Gastrocnemius medialis (tissue), 4 donors: ENCODE measurements at regions not wholly inside any gene's neighbourhood (a gene's known extent, or its start where the extent isn't known, plus 50 kb on each side); places are given as distances from the start of the nearest gene placed in this dataset.

ENCODE experiments used
- ATAC-seq, 2 donors: fragments of 150-250 bp; one replicate each; pipeline ENCODE4 v1.9.1; 2016
- DNase-seq, 2 donors: peaks; one replicate each; pipeline ENCODE4 v3.0.0-alpha.2; 2019
- H3K27ac ChIP-seq, 4 donors: fragments of 200-600 bp; sonication (generic); 1 replicate in 1 of 4; 2 replicates in 3 of 4; pipeline ENCODE4 v1.5.1; 2016 to 2018; ENCODE audit warnings: mild to moderate bottlenecking in 2 of 4, moderate library complexity in 1 of 4
- H3K27me3 ChIP-seq, 3 donors: fragments of 200-600 bp; sonication (generic) in 2 of 3; 1 replicate in 1 of 3; 2 replicates in 2 of 3; pipeline versions ENCODE4 v1.5.1 to v1.6.0; 2016 to 2019; ENCODE audit warnings: mild to moderate bottlenecking in 1 of 3, moderate library complexity in 1 of 3
- H3K36me3 ChIP-seq, 2 donors: fragments of 200-600 bp; sonication (generic) in 1 of 2; one replicate each; pipeline ENCODE4 v1.5.1; 2017 to 2018
- H3K4me1 ChIP-seq, 2 donors: fragments of 200-600 bp; sonication (generic) in 1 of 2; one replicate each; pipeline ENCODE4 v1.5.1; 2016 to 2017; ENCODE audit warnings: mild to moderate bottlenecking in 2 of 2
- H3K4me3 ChIP-seq, 4 donors: fragments of 200-600 bp; sonication (generic) in 3 of 4; 1 replicate in 1 of 4; 2 replicates in 3 of 4; pipeline ENCODE4 v1.5.1; 2016 to 2019; ENCODE audit warnings: mild to moderate bottlenecking in 2 of 4
- H3K9me3 ChIP-seq, 3 donors: fragments of 200-600 bp; sonication (generic) in 2 of 3; 1 replicate in 1 of 3; 2 replicates in 2 of 3; pipeline ENCODE4 v1.5.1; 2016 to 2019
- POLR2A ChIP-seq, 2 donors: fragments of 450-650 bp; IDR thresholded peaks; one replicate each; pipeline ENCODE4 v1.6.1; 2017; ENCODE audit warnings: antibody characterized with exemption in 2 of 2, mild to moderate bottlenecking in 2 of 2, moderate library complexity in 2 of 2
- in situ Hi-C, 4 donors: fragments of 200-750 bp; cut with MboI; loops; one replicate each; pipeline versions ENCODE4 v1.15.0 to v1.8.0; 2017; ENCODE audit warnings: low sequenced_read_pairs in 4 of 4
- intact Hi-C: fragments of 100-400 bp; cut with DNase I; formaldehyde crosslinking; loops from one replicate; pipeline ENCODE4 v1.15.1; 2023; ENCODE audit warnings: low total_unique reads
- TF ChIP-seq, protein P1 (sequence below), 5 experiments: fragments of 450-650 bp in 3 of 5; fragments of 200-600 bp in 2 of 5; sonication (generic) in 2 of 5; IDR thresholded peaks in 4 of 5; conservative IDR thresholded peaks in 1 of 5; 1 replicate in 4 of 5; 2 replicates in 1 of 5; pipeline ENCODE4 v1.5.1; 2016 to 2019; ENCODE audit warnings: antibody characterized with exemption in 5 of 5, mild to moderate bottlenecking in 3 of 5, moderate library complexity in 3 of 5

DNA sequence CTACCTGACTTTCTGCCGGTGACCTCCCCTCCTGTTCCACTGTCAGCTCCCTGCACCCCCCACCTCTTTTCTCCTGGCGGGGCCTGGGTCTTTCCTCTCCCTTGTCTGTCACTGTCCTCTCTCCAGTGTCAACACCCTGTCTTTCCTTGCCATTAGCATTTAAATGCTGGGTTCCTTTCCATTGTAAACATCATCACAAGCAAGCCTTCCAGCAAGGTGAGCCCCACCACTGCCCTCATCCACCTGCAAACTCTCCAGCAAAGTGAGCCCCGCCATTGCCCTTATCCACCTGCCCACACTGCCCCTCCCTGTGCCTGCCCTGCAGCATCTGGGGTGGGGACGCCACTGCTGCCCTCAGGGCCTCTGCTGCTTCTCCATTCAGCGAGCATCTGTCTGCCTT, 195.0 kb downstream of the ENGASE start:
- in situ Hi-C loops, result no loop called here
- TF ChIP-seq, protein P1, sequence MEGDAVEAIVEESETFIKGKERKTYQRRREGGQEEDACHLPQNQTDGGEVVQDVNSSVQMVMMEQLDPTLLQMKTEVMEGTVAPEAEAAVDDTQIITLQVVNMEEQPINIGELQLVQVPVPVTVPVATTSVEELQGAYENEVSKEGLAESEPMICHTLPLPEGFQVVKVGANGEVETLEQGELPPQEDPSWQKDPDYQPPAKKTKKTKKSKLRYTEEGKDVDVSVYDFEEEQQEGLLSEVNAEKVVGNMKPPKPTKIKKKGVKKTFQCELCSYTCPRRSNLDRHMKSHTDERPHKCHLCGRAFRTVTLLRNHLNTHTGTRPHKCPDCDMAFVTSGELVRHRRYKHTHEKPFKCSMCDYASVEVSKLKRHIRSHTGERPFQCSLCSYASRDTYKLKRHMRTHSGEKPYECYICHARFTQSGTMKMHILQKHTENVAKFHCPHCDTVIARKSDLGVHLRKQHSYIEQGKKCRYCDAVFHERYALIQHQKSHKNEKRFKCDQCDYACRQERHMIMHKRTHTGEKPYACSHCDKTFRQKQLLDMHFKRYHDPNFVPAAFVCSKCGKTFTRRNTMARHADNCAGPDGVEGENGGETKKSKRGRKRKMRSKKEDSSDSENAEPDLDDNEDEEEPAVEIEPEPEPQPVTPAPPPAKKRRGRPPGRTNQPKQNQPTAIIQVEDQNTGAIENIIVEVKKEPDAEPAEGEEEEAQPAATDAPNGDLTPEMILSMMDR (IDR thresholded peaks at IDR 0.05 in 4 of 5, conservative IDR thresholded peaks at IDR 0.05 in 1 of 5), result no peak
- TF ChIP-seq POLR2A (IDR thresholded peaks at IDR 0.05), result no peak
- Histone ChIP-seq H3K4me1 (no peaks in the 10 kb centered on the region), H3K4me3 (no peak overlapping the region), H3K36me3 (no peaks in the 10 kb centered on the region), H3K27ac (no peak overlapping the region), H3K9me3 (no peaks in the 10 kb centered on the region), H3K27me3 (peaks cover 28 to 31% (median 30%) of the 10 kb centered on the region in 3 donors)
- intact Hi-C loops, result no loop called here
- no peak for ATAC-seq
- no peak for DNase-seq

DNA sequence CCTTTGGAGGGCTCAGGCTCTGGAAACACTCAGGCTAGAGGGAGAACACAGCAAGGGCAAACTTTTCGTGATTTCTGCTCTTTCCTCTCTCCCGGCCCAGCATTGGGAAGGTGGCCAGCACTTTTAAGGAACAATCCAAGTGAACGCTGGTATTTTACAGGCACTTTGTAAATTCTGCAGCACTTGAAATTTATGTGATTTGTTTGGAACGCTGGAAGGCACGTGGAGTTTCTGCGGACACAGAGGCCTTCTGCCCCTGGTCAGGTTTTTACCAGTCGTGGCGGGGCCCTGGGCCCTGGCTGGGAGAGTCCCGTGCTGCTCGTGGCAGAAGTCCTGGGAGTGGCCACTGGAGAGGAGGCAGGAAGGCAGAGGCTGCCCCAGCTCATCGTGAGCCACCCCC, 188.6 kb downstream of the ENGASE start:
- no peak overlapping the region for H3K4me3 ChIP-seq
- DNase-seq (no peak), ATAC-seq (no peak)
- peaks cover 14 to 37% (median 25%) of the 10 kb centered on the region in 3 donors for H3K27me3 ChIP-seq
- H3K36me3 ChIP-seq, result no peaks in the 10 kb centered on the region
- no peak overlapping the region for H3K27ac ChIP-seq
- in situ Hi-C loops (no loop called here), intact Hi-C loops (no loop called here)
- H3K4me1 ChIP-seq, result no peaks in the 10 kb centered on the region
- H3K9me3 ChIP-seq, result no peaks in the 10 kb centered on the region
- TF ChIP-seq POLR2A (IDR thresholded peaks at IDR 0.05), result no peak
- TF ChIP-seq, protein P1 (IDR thresholded peaks at IDR 0.05 in 4 of 5, conservative IDR thresholded peaks at IDR 0.05 in 1 of 5), result no peak

DNA sequence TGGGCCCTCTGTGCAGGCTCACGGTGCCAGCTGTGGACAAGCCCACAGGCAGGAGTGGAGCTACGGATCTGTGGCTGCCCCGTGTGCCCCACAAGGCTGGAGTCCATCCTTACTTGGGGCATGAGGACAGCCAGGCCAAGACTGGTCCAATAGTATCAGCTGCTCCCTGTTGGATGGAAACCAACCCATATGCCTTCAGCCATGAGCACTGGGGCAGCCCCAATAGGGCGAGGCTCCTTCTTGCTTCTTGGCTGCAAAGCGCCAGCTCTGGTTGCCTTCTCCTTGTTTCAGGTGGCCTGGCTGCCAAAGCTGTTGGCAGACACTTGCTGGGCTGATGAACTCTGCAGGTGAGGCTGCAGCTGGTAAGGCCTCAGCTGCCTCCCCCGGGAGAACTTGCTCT, 188.0 kb downstream of the ENGASE start:
- no peak overlapping the region for H3K4me3 ChIP-seq
- H3K27me3 ChIP-seq, result peaks cover 17 to 32% (median 24%) of the 10 kb centered on the region in 3 donors
- TF ChIP-seq, protein P1 (IDR thresholded peaks at IDR 0.05 in 4 of 5, conservative IDR thresholded peaks at IDR 0.05 in 1 of 5), result no peak
- TF ChIP-seq POLR2A (IDR thresholded peaks at IDR 0.05), result no peak
- H3K9me3 ChIP-seq, result no peaks in the 10 kb centered on the region
- intact Hi-C loops, result no loop called here
- ATAC-seq (no peak), DNase-seq (no peak)
- H3K36me3 ChIP-seq, result no peaks in the 10 kb centered on the region
- H3K27ac ChIP-seq, result no peak overlapping the region
- in situ Hi-C loops, result no loop called here
- H3K4me1 ChIP-seq, result no peaks in the 10 kb centered on the region

DNA sequence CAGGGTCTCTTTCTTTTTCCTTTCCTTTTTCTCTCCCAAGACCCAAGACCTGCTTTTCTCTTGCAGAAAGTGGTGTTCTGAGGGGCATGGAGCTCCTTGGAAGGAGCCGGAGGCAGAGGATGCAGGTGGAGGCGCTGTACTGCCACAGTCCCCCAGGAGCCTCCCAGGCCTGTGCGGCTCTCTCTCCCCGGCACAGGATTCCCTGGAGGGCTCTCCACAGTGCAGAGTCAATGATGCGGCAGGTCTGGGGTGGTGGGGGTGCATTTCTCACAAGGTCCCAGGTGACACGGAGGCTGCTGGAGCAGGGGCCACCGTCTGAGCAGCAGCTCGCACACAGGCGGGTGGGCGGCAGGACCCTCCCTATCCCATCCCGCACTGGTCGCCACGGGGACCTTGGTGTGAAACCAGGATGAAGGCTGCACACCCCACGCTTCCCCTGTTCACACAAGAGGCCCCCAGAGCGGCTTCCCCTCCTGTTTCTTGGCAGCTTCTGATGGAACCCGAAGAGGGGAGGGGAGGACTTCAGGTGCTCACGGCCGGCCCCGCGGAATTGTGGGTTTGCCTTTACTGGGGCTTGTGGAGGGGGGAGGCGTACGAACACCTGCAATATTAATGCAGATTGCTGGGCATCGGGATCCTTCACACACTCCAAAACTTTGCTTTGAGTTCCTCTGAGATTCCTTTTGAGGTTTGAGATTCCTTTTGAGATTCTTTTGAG, 186.9 kb downstream of the ENGASE start:
- DNase-seq, result no peak
- no peak for ATAC-seq
- in situ Hi-C loops (no loop called here), intact Hi-C loops (no loop called here)
- Histone ChIP-seq H3K36me3 (no peaks in the 10 kb centered on the region), H3K4me3 (no peak overlapping the region), H3K27ac (no peak overlapping the region), H3K27me3 (peaks cover 17 to 32% (median 24%) of the 10 kb centered on the region in 3 donors), H3K9me3 (no peaks in the 10 kb centered on the region), H3K4me1 (no peaks in the 10 kb centered on the region)
- TF ChIP-seq POLR2A (IDR thresholded peaks at IDR 0.05), result no peak
- TF ChIP-seq, protein P1 (IDR thresholded peaks at IDR 0.05 in 4 of 5, conservative IDR thresholded peaks at IDR 0.05 in 1 of 5), result no peak

DNA sequence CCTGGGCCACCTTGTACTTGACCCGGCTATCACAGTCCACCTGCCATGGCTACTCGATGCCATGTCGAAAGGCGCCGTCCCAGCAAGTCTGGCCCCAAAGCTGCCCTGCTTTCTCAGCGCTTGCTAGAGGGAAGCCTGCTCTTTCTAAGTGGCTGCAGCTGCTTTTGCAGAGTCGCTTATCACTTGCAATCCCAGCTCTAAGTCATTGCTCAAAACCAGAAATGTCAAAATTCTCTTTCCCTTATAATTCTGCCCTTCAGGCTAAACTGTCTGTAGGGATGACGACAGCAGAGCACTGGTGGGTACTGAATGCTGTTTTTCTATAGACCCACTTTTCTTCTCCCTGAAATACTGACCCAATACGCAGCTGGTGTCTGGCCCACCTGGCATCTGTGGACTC, 184.2 kb downstream of the ENGASE start:
- ATAC-seq, result no peak
- intact Hi-C loops, result no loop called here
- in situ Hi-C loops, result no loop called here

More for the DNA sequence above, 184.2 kb downstream of the ENGASE start:
- Histone ChIP-seq H3K4me3 (no peak overlapping the region), H3K9me3 (no peaks in the 10 kb centered on the region), H3K36me3 (no peaks in the 10 kb centered on the region), H3K4me1 (no peaks in the 10 kb centered on the region), H3K27me3 (peaks cover 16 to 40% (median 24%) of the 10 kb centered on the region in 3 donors), H3K27ac (no peak overlapping the region)
- TF ChIP-seq POLR2A (IDR thresholded peaks at IDR 0.05), result no peak
- TF ChIP-seq, protein P1 (IDR thresholded peaks at IDR 0.05 in 4 of 5, conservative IDR thresholded peaks at IDR 0.05 in 1 of 5), result no peak
- DNase-seq, result no peak
